Stomach (tissue), 4 donors: ENCODE measurements at regions not wholly inside any gene's neighbourhood (a gene's known extent, or its start where the extent isn't known, plus 50 kb on each side); places are given as distances from the start of the nearest gene placed in this dataset.

Experiments
- CTCF ChIP-seq, 7 experiments: fragments of 450-650 bp in 4 of 7; fragments of 200-600 bp in 3 of 7; sonication (generic) in 3 of 7; IDR thresholded peaks; one replicate each; pipeline ENCODE4 v1.5.1; 2016 to 2019; ENCODE audit warnings: antibody characterized with exemption in 7 of 7, control low read depth in 2 of 7, mild to moderate bottlenecking in 1 of 7
- POLR2A ChIP-seq, 4 donors: fragments of 450-650 bp; IDR thresholded peaks; one replicate each; pipeline ENCODE4 v1.6.1; 2016; ENCODE audit warnings: antibody characterized with exemption in 4 of 4, control low read depth in 2 of 4, mild to moderate bottlenecking in 1 of 4, moderate library complexity in 1 of 4
- POLR2AphosphoS5 ChIP-seq, 3 donors: sonication (generic); formaldehyde crosslinking; IDR thresholded peaks; one replicate each; pipeline ENCODE4 v1.6.1; 2016; ENCODE audit warnings: antibody characterized with exemption in 3 of 3

- TF ChIP-seq CTCF (IDR thresholded peaks at IDR 0.05): no peak
- TF ChIP-seq POLR2AphosphoS5 (IDR thresholded peaks at IDR 0.05): no peak
- no peak for TF ChIP-seq POLR2A (IDR thresholded peaks at IDR 0.05)
Observed at GRCh38 chr3:19016851-19017250, 131.5 kb upstream of the KCNH8 start.
